ENCODE measurements at regions not wholly inside any gene's neighbourhood (a gene's known extent, or its start where the extent isn't known, plus 50 kb on each side); places are given as distances from the start of the nearest gene placed in this dataset.

GRCh38 chr11:70555078-70555477, 156.7 kb downstream of the CTTN start:
- in situ Hi-C loops (cut with HindIII; ENCODE audit: extremely low pct_ligation_motif_present, low pct_unique_long_range_greater_than_20kb) (no loop called here), intact Hi-C loops (cut with micrococcal nuclease; ENCODE audit: unreplicated experiment) (no loop called here)
- Histone ChIP-seq H3K27ac (ENCODE audit: extremely low read length, insufficient read depth, low read length) (no peak overlapping the region), H2AFZ (ENCODE audit: low read length) (no peak overlapping the region), H3K4me1 (ENCODE audit: insufficient read depth, low read length) (no peaks in the 10 kb centered on the region), H3K36me3 (replicated peaks in 1 of 2; ENCODE audit: control insufficient read depth in 1 of 2, insufficient read depth in 2 of 2, low read length in 2 of 2) (no peaks in the 10 kb centered on the region; a peak in 1 of 5 replicates), H3K4me2 (ENCODE audit: low read depth, low read length) (no peak overlapping the region), H3K9me3 (ENCODE audit: low read length) (no peaks in the 10 kb centered on the region), H4K20me1 (ENCODE audit: insufficient read depth, low read length) (0 out of 2 replicates have a peak, but pooled peaks cover 2% of the 10 kb centered on the region), H3K4me3 (replicated peaks in 1 of 3; ENCODE audit: insufficient read depth in 1 of 3, low read depth in 2 of 3, low read length in 3 of 3) (no peak overlapping the region), H3K79me2 (ENCODE audit: insufficient read depth, low read length) (no peaks in the 10 kb centered on the region), H3K9ac (ENCODE audit: insufficient read depth, low read depth, low read length) (no peak overlapping the region), H3K27me3 (ENCODE audit: control insufficient read depth in 1 of 2, insufficient read depth in 2 of 2, low read length in 2 of 2) (no peaks in the 10 kb centered on the region)
- FAIRE-seq (no peak), ATAC-seq (no peak), DNase-seq (ENCODE audit: low spot score) (no peak)
- 94% methylated on average over 5 of the region's 5 CpGs for WGBS (ENCODE audit: low lambda C conversion rate)
- no TSS peak for BruUV-seq (replicated peaks)
- ChIA-PET POLR2A (no interaction called here), CTCF (ENCODE audit: low intra/inter-chr PET ratio, low total read pairs) (no interaction called here)
- TF ChIP-seq ZBTB2 (CRISPR knock-in tag; IDR thresholded peaks at IDR 0.05; ENCODE audit: low read depth), result no peak
- TF ChIP-seq ZNF30 (CRISPR knock-in tag; IDR thresholded peaks at IDR 0.05), result no peak
- no peak for TF ChIP-seq PLRG1 (conservative IDR thresholded peaks at IDR 0.05)
- TF ChIP-seq ZNF629 (CRISPR knock-in tag; conservative IDR thresholded peaks at IDR 0.05), result no peak
- TF ChIP-seq, protein P1, sequence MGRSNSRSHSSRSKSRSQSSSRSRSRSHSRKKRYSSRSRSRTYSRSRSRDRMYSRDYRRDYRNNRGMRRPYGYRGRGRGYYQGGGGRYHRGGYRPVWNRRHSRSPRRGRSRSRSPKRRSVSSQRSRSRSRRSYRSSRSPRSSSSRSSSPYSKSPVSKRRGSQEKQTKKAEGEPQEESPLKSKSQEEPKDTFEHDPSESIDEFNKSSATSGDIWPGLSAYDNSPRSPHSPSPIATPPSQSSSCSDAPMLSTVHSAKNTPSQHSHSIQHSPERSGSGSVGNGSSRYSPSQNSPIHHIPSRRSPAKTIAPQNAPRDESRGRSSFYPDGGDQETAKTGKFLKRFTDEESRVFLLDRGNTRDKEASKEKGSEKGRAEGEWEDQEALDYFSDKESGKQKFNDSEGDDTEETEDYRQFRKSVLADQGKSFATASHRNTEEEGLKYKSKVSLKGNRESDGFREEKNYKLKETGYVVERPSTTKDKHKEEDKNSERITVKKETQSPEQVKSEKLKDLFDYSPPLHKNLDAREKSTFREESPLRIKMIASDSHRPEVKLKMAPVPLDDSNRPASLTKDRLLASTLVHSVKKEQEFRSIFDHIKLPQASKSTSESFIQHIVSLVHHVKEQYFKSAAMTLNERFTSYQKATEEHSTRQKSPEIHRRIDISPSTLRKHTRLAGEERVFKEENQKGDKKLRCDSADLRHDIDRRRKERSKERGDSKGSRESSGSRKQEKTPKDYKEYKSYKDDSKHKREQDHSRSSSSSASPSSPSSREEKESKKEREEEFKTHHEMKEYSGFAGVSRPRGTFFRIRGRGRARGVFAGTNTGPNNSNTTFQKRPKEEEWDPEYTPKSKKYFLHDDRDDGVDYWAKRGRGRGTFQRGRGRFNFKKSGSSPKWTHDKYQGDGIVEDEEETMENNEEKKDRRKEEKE (IDR thresholded peaks at IDR 0.05), result no peak
- no peak for TF ChIP-seq CTCF (CRISPR knock-in tag; IDR thresholded peaks at IDR 0.05)
- TF ChIP-seq ZNF180 (CRISPR knock-in tag; IDR thresholded peaks at IDR 0.05; ENCODE audit: borderline replicate concordance, low read depth), result no peak
- no peak for TF ChIP-seq RARG (CRISPR knock-in tag; IDR thresholded peaks at IDR 0.05; ENCODE audit: low read depth)
- no peak for TF ChIP-seq LRRFIP1 (CRISPR knock-in tag; conservative IDR thresholded peaks at IDR 0.05)
- no peak for TF ChIP-seq RNF2 (conservative IDR thresholded peaks at IDR 0.05; ENCODE audit: low read depth)
- TF ChIP-seq ZNF331 (CRISPR knock-in tag; IDR thresholded peaks at IDR 0.05), result no peak
- no peak for TF ChIP-seq ZNF414 (CRISPR knock-in tag; IDR thresholded peaks at IDR 0.05)
